ENCODE measurements at regions not wholly inside any gene's neighbourhood (a gene's known extent, or its start where the extent isn't known, plus 50 kb on each side); places are given as distances from the start of the nearest gene placed in this dataset.

DNA sequence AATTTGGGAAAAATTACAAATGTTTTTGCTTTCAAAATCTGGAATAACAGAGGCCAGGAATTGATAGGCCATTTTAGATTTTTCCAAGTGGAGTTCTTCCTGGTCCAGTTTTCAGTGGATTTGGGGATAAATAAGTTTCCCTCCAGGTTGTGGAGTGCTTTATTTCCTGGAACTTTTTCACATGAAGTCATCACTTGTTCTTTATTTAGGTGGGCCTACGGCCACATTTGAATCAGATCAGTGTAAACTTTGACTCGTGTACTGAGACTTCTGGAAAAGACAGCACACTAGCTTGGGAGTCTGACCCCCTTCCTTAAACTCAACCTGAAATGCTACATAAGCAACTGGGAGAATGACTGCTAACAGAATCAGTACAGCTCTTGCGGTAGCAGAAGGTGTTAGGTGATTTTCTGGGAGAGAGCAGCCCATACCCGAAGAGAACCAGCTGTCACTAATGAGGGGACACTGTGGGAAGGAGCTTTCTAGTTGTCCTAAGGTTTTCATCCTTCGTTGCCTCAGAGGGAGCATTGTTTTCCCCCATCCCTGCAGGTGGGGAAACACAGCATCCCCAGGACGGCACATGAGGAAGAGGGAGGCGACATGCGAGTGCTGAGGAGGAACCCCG lies 235.2 kb upstream of the FAT1 start:
- no peaks in the 10 kb centered on the region for H3K4me1 ChIP-seq (ENCODE audit: control insufficient read depth, insufficient read depth, low read length)
- POLR2A ChIA-PET: no interaction called here
- H3K9me3 ChIP-seq (ENCODE audit: control insufficient read depth, insufficient read depth, low read depth, low read length): no peaks in the 10 kb centered on the region
- H3K27ac ChIP-seq (ENCODE audit: extremely low read depth, low read depth, low read length): no peak overlapping the region
- TF ChIP-seq ZFHX2 (tag by site-specific recombination; conservative IDR thresholded peaks at IDR 0.05) (no peak), ZNF423 (tag by site-specific recombination; IDR thresholded peaks at IDR 0.05) (no peak), ZNF777 (tag by site-specific recombination; IDR thresholded peaks at IDR 0.05; ENCODE audit: borderline replicate concordance) (no peak), ZNF426 (tag by site-specific recombination; IDR thresholded peaks at IDR 0.05) (no peak), ZNF324 (tag by site-specific recombination; IDR thresholded peaks at IDR 0.05) (no peak), ZNF23 (tag by site-specific recombination; IDR thresholded peaks at IDR 0.05; ENCODE audit: borderline replicate concordance) (no peak), ZNF37A (tag by site-specific recombination; IDR thresholded peaks at IDR 0.05) (no peak), REPIN1 (tag by site-specific recombination; IDR thresholded peaks at IDR 0.05; ENCODE audit: low read depth) (no peak), ZNF394 (tag by site-specific recombination; IDR thresholded peaks at IDR 0.05; ENCODE audit: borderline replicate concordance) (no peak), ZNF138 (tag by site-specific recombination; IDR thresholded peaks at IDR 0.05; ENCODE audit: borderline replicate concordance) (no peak), ZFP41 (tag by site-specific recombination; IDR thresholded peaks at IDR 0.05; ENCODE audit: borderline replicate concordance) (no peak), ZSCAN16 (tag by site-specific recombination; IDR thresholded peaks at IDR 0.05) (no peak), ZNF473 (tag by site-specific recombination; IDR thresholded peaks at IDR 0.05) (no peak), ZNF654 (tag by site-specific recombination; IDR thresholded peaks at IDR 0.05; ENCODE audit: low read depth) (no peak), ZIC2 (tag by site-specific recombination; IDR thresholded peaks at IDR 0.05) (no peak), ZFP37 (tag by site-specific recombination; IDR thresholded peaks at IDR 0.05) (no peak), SETDB1 (IDR thresholded peaks at IDR 0.05; ENCODE audit: insufficient read length, low read length) (no peak)
- TF ChIP-seq, protein P1, sequence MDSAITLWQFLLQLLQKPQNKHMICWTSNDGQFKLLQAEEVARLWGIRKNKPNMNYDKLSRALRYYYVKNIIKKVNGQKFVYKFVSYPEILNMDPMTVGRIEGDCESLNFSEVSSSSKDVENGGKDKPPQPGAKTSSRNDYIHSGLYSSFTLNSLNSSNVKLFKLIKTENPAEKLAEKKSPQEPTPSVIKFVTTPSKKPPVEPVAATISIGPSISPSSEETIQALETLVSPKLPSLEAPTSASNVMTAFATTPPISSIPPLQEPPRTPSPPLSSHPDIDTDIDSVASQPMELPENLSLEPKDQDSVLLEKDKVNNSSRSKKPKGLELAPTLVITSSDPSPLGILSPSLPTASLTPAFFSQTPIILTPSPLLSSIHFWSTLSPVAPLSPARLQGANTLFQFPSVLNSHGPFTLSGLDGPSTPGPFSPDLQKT (IDR thresholded peaks at IDR 0.05; ENCODE audit: borderline replicate concordance, low read depth, low read length): no peak
- TF ChIP-seq, protein P2, sequence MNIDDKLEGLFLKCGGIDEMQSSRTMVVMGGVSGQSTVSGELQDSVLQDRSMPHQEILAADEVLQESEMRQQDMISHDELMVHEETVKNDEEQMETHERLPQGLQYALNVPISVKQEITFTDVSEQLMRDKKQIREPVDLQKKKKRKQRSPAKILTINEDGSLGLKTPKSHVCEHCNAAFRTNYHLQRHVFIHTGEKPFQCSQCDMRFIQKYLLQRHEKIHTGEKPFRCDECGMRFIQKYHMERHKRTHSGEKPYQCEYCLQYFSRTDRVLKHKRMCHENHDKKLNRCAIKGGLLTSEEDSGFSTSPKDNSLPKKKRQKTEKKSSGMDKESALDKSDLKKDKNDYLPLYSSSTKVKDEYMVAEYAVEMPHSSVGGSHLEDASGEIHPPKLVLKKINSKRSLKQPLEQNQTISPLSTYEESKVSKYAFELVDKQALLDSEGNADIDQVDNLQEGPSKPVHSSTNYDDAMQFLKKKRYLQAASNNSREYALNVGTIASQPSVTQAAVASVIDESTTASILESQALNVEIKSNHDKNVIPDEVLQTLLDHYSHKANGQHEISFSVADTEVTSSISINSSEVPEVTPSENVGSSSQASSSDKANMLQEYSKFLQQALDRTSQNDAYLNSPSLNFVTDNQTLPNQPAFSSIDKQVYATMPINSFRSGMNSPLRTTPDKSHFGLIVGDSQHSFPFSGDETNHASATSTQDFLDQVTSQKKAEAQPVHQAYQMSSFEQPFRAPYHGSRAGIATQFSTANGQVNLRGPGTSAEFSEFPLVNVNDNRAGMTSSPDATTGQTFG (tag by site-specific recombination; IDR thresholded peaks at IDR 0.05; ENCODE audit: borderline replicate concordance): no peak
- no peak overlapping the region for H3K4me3 ChIP-seq (ENCODE audit: low read depth, low read length)
- no peaks in the 10 kb centered on the region for H3K36me3 ChIP-seq (ENCODE audit: control insufficient read depth in 2 of 2, insufficient read depth in 1 of 2, low read length in 2 of 2)
- CTCF ChIA-PET: no interaction called here

DNA sequence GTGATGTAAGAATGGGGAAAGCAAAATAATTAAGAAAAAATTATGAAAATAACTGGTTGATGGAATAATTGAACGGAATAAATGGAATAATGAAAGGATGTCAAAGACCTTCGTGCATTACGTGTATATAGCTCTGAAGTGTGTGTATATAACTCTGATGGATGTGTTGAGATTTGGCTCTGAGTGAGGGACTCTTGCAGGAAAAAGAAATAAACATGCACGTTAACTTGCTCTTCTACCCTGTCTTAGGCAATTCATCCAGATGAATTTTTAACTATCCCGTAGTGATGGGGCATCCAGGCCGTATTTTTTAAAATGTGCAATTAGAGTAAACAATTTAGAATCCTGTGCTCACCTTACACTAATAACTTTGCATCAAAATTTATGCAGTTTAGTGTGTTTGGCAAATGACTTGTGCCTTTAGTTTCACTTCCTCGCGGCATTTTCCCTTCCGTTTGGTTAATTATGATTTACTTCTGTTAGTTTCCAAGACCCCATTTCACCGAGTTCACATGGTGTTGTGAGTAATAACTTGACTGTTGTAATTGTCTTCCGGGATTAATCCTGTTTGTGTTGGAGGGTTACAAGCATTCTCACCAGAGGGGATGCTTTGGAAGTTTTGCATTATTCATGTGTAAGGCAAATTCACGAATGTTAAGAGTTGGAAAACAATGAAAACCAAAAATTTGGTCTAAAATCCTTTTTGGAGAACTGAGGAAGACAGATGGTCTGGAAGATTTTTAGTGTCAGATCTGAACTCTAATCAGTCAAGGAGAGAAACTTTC lies 256.5 kb upstream of the FAT1 start:
- no peaks in the 10 kb centered on the region for H3K9me3 ChIP-seq (ENCODE audit: control insufficient read depth, insufficient read depth, low read depth, low read length)
- no peaks in the 10 kb centered on the region for H3K36me3 ChIP-seq (ENCODE audit: control insufficient read depth in 2 of 2, insufficient read depth in 1 of 2, low read length in 2 of 2)
- POLR2A ChIA-PET: no interaction called here
- TF ChIP-seq, protein P3, sequence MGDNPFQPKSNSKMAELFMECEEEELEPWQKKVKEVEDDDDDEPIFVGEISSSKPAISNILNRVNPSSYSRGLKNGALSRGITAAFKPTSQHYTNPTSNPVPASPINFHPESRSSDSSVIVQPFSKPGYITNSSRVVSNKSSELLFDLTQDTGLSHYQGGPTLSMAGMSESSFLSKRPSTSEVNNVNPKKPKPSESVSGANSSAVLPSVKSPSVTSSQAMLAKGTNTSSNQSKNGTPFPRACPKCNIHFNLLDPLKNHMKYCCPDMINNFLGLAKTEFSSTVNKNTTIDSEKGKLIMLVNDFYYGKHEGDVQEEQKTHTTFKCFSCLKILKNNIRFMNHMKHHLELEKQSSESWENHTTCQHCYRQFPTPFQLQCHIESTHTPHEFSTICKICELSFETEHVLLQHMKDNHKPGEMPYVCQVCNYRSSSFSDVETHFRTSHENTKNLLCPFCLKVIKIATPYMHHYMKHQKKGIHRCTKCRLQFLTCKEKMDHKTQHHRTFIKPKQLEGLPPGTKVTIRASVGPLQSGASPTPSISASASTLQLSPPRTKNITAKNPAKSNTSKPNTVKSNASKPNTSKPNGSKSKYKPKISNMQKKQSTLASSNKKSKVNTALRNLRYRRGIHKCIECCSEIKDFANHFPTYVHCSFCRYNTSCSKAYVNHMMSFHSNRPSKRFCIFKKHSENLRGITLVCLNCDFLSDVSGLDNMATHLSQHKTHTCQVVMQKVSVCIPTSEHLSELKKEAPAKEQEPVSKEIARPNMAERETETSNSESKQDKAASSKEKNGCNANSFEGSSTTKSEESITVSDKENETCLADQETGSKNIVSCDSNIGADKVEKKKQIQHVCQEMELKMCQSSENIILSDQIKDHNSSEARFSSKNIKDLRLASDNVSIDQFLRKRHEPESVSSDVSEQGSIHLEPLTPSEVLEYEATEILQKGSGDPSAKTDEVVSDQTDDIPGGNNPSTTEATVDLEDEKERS (tag by site-specific recombination; IDR thresholded peaks at IDR 0.05): no peak
- TF ChIP-seq ZNF843 (tag by site-specific recombination; IDR thresholded peaks at IDR 0.05) (no peak), SP2 (tag by site-specific recombination; IDR thresholded peaks at IDR 0.05) (no peak), ZNF558 (tag by site-specific recombination; IDR thresholded peaks at IDR 0.05) (no peak), ZNF23 (tag by site-specific recombination; IDR thresholded peaks at IDR 0.05; ENCODE audit: borderline replicate concordance) (no peak), YY2 (tag by site-specific recombination; IDR thresholded peaks at IDR 0.05) (no peak), HOXA7 (CRISPR knock-in tag; IDR thresholded peaks at IDR 0.05; ENCODE audit: borderline replicate concordance) (no peak), WT1 (tag by site-specific recombination; IDR thresholded peaks at IDR 0.05) (no peak)
- TF ChIP-seq, protein P4, sequence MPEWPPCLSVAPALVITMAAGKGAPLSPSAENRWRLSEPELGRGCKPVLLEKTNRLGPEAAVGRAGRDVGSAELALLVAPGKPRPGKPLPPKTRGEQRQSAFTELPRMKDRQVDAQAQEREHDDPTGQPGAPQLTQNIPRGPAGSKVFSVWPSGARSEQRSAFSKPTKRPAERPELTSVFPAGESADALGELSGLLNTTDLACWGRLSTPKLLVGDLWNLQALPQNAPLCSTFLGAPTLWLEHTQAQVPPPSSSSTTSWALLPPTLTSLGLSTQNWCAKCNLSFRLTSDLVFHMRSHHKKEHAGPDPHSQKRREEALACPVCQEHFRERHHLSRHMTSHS (tag by site-specific recombination; IDR thresholded peaks at IDR 0.05): no peak
- no peaks in the 10 kb centered on the region for H3K4me1 ChIP-seq (ENCODE audit: control insufficient read depth, insufficient read depth, low read length)
- H3K4me3 ChIP-seq (ENCODE audit: low read depth, low read length): no peak overlapping the region
- H3K27ac ChIP-seq (ENCODE audit: extremely low read depth, low read depth, low read length): no peak overlapping the region
- CTCF ChIA-PET: no interaction called here

All from HEK293 (cell line).